ENCODE measurements at regions not wholly inside any gene's neighbourhood (a gene's known extent, or its start where the extent isn't known, plus 50 kb on each side); places are given as distances from the start of the nearest gene placed in this dataset.

GRCh38 chr5:142438573-142438972 lies 113.8 kb upstream of the SPRY4 start:
- Histone ChIP-seq H3K9me1 (replicated peaks; ENCODE audit: control insufficient read depth, extremely low read depth, insufficient read depth, low read length) (no peaks in the 10 kb centered on the region), H3K9ac (replicated peaks; ENCODE audit: extremely low read depth, insufficient read depth, low read length) (no peak overlapping the region), H4K20me1 (replicated peaks; ENCODE audit: control insufficient read depth, extremely low read depth, insufficient read depth, low read length) (no peaks in the 10 kb centered on the region), H2AFZ (ENCODE audit: low read depth, low read length) (no peak overlapping the region), H3K79me2 (ENCODE audit: control insufficient read depth, insufficient read depth, low read length) (no peaks in the 10 kb centered on the region), H3K4me1 (ENCODE audit: control insufficient read depth, extremely low read depth, insufficient read depth, low read length) (peaks cover 9% of the 10 kb centered on the region), H3K9me3 (replicated peaks; ENCODE audit: control insufficient read depth, insufficient read depth, low read length) (no peaks in the 10 kb centered on the region), H3K36me3 (ENCODE audit: control insufficient read depth in 2 of 2, extremely low read depth in 1 of 2, insufficient read depth in 2 of 2, low read length in 2 of 2) (no peaks in the 10 kb centered on the region), H3K4me3 (replicated peaks in 1 of 3; ENCODE audit: insufficient read depth in 1 of 3, low read depth in 1 of 3, low read length in 3 of 3) (no peak overlapping the region), H3K27me3 (ENCODE audit: control insufficient read depth in 2 of 2, insufficient read depth in 2 of 2, low read length in 2 of 2) (no peaks in the 10 kb centered on the region), H3K4me2 (ENCODE audit: insufficient read depth, low read length) (no peak overlapping the region), H3K27ac (ENCODE audit: insufficient read depth, low read depth, low read length) (no peak overlapping the region)
- BruUV-seq (replicated peaks) = no TSS peak
- ChIA-PET CTCF (interaction anchor here (0.9 kb wide), 1 partner anchor 16 kb away, joined by 4 read pairs; no protein-coding TSS in a partner anchor), POLR2A (interaction anchor here (0.7 kb wide), 1 partner anchor 158 kb away, joined by 6 read pairs; no protein-coding TSS in a partner anchor)
- dilution Hi-C loops (cut with MboI; ENCODE audit: extremely low pct_ligation_motif_present, low sequenced_read_pairs) (no loop called here), intact Hi-C loops (cut with micrococcal nuclease) (no loop called here)
- FAIRE-seq (no peak), DNase-seq (ENCODE audit: low read depth, low spot score) (no peak)
- TF ChIP-seq POLR2A (IDR thresholded peaks at IDR 0.05; ENCODE audit: low read depth, low read length) (no peak), FOS (IDR thresholded peaks at IDR 0.05; ENCODE audit: borderline replicate concordance, insufficient read depth, low read length) (no peak), EZH2 (IDR thresholded peaks at IDR 0.05; ENCODE audit: borderline replicate concordance, low read depth, low read length, severe bottlenecking) (no peak)

- ChIA-PET CTCF (no interaction called here), POLR2A (no interaction called here)
- intact Hi-C loops (cut with micrococcal nuclease) (no loop called here), dilution Hi-C loops (cut with MboI; ENCODE audit: extremely low pct_ligation_motif_present, low sequenced_read_pairs) (no loop called here)
- FAIRE-seq = no peak
- H3K9ac ChIP-seq (replicated peaks; ENCODE audit: extremely low read depth, insufficient read depth, low read length) = no peak overlapping the region
- no peaks in the 10 kb centered on the region for H3K79me2 ChIP-seq (ENCODE audit: control insufficient read depth, insufficient read depth, low read length)
- no TSS peak for BruUV-seq (replicated peaks)
- H3K4me3 ChIP-seq (replicated peaks in 1 of 3; ENCODE audit: insufficient read depth in 1 of 3, low read depth in 1 of 3, low read length in 3 of 3) = no peak overlapping the region
- no peak for TF ChIP-seq MYC (IDR thresholded peaks at IDR 0.05; ENCODE audit: low read depth, low read length)
- TF ChIP-seq EZH2 (IDR thresholded peaks at IDR 0.05; ENCODE audit: borderline replicate concordance, low read depth, low read length, severe bottlenecking) = no peak
- TF ChIP-seq POLR2A (IDR thresholded peaks at IDR 0.05; ENCODE audit: low read depth, low read length) = no peak
- no peak for TF ChIP-seq FOS (IDR thresholded peaks at IDR 0.05; ENCODE audit: borderline replicate concordance, insufficient read depth, low read length)
- no peak for TF ChIP-seq POLR2AphosphoS5 (IDR thresholded peaks at IDR 0.05; ENCODE audit: insufficient read depth, low read depth, low read length)
- no peak for TF ChIP-seq JUN (IDR thresholded peaks at IDR 0.05; ENCODE audit: borderline replicate concordance, insufficient read depth, insufficient read length, low read depth)
- TF ChIP-seq GATA2 (IDR thresholded peaks at IDR 0.05; ENCODE audit: insufficient read depth, insufficient read length, low read depth, low read length) = no peak
- no peak for TF ChIP-seq CTCF (IDR thresholded peaks at IDR 0.05; ENCODE audit: extremely low read depth in 1 of 2, insufficient read depth in 1 of 2, low read depth in 1 of 2, low read length in 2 of 2)
- no peak for DNase-seq (ENCODE audit: low read depth, low spot score)
- peaks cover 19% of the 10 kb centered on the region for H3K4me1 ChIP-seq (ENCODE audit: control insufficient read depth, extremely low read depth, insufficient read depth, low read length)
- H3K4me2 ChIP-seq (ENCODE audit: insufficient read depth, low read length) = no peak overlapping the region
- H3K27me3 ChIP-seq (ENCODE audit: control insufficient read depth in 2 of 2, insufficient read depth in 2 of 2, low read length in 2 of 2) = no peaks in the 10 kb centered on the region
- no peaks in the 10 kb centered on the region for H3K9me3 ChIP-seq (replicated peaks; ENCODE audit: control insufficient read depth, insufficient read depth, low read length)
- H2AFZ ChIP-seq (ENCODE audit: low read depth, low read length) = no peak overlapping the region
- no peak overlapping the region for H3K27ac ChIP-seq (ENCODE audit: insufficient read depth, low read depth, low read length)
- no peaks in the 10 kb centered on the region for H3K9me1 ChIP-seq (replicated peaks; ENCODE audit: control insufficient read depth, extremely low read depth, insufficient read depth, low read length)
- H4K20me1 ChIP-seq (replicated peaks; ENCODE audit: control insufficient read depth, extremely low read depth, insufficient read depth, low read length) = no peaks in the 10 kb centered on the region
- H3K36me3 ChIP-seq (ENCODE audit: control insufficient read depth in 2 of 2, extremely low read depth in 1 of 2, insufficient read depth in 2 of 2, low read length in 2 of 2) = no peaks in the 10 kb centered on the region
Observed at GRCh38 chr5:142437563-142437962, 112.7 kb upstream of the SPRY4 start.
